Activated CD4-positive, alpha-beta T cell treated with anti-CD3 and anti-CD28 coated beads for 36 hours (primary cell): ENCODE measurements at regions not wholly inside any gene's neighbourhood (a gene's known extent, or its start where the extent isn't known, plus 50 kb on each side); places are given as distances from the start of the nearest gene placed in this dataset.
"Not testable (repeated sequence)": the region's sequence is repeated elsewhere in the genome, so short reads cannot be mapped to it uniquely, and the experiment has no call there.

Experiments
- ATAC-seq: fragments of 200-7000 bp; cut with Tn5 transposase; one replicate; pipeline ENCODE4 v1.10.0; 2021; ENCODE audit warnings: mild to moderate bottlenecking, moderate library complexity
- CTCF ChIA-PET: fragments of 350-600 bp; sonication (Branson Sonifier 250); formaldehyde crosslinking; loops from one replicate; lab custom pipeline; 2021; ENCODE audit warnings: antibody characterized with exemption; lab: Charles Lee
- POLR2A ChIA-PET: fragments of 350-600 bp; sonication (Branson Sonifier 250); formaldehyde crosslinking; loops from one replicate; lab custom pipeline; 2021; ENCODE audit warnings: antibody characterized with exemption, inconsistent platforms; lab: Charles Lee
- DNase-seq: peaks from one replicate; pipeline ENCODE4 v3.0.0-alpha.2; 2020
- H3K27ac Mint-ChIP-seq: one replicate; pipeline ENCODE4 v1.8.0; 2021; ENCODE audit warnings: mixed read lengths
- H3K27me3 Mint-ChIP-seq: one replicate; pipeline ENCODE4 v1.8.0; 2021; ENCODE audit warnings: mixed read lengths
- H3K36me3 Mint-ChIP-seq: one replicate; pipeline ENCODE4 v1.8.0; 2021; ENCODE audit warnings: low read depth, mixed read lengths
- H3K4me1 Mint-ChIP-seq: one replicate; pipeline ENCODE4 v1.8.0; 2021; ENCODE audit warnings: mixed read lengths
- H3K4me3 Mint-ChIP-seq: one replicate; pipeline ENCODE4 v1.8.0; 2021; ENCODE audit warnings: mild to moderate bottlenecking, moderate library complexity, mixed read lengths
- H3K9me3 Mint-ChIP-seq: one replicate; pipeline ENCODE4 v1.8.0; 2021; ENCODE audit warnings: low read depth, mixed read lengths
- intact Hi-C, 2 experiments: fragments of 100-400 bp; cut with DNase I in 1 of 2; cut with micrococcal nuclease in 1 of 2; formaldehyde crosslinking; loops; one replicate each; pipeline versions ENCODE4 v1.14.2 to v1.15.1; 2022 to 2024; cut with DNase I, micrococcal nuclease

DNA sequence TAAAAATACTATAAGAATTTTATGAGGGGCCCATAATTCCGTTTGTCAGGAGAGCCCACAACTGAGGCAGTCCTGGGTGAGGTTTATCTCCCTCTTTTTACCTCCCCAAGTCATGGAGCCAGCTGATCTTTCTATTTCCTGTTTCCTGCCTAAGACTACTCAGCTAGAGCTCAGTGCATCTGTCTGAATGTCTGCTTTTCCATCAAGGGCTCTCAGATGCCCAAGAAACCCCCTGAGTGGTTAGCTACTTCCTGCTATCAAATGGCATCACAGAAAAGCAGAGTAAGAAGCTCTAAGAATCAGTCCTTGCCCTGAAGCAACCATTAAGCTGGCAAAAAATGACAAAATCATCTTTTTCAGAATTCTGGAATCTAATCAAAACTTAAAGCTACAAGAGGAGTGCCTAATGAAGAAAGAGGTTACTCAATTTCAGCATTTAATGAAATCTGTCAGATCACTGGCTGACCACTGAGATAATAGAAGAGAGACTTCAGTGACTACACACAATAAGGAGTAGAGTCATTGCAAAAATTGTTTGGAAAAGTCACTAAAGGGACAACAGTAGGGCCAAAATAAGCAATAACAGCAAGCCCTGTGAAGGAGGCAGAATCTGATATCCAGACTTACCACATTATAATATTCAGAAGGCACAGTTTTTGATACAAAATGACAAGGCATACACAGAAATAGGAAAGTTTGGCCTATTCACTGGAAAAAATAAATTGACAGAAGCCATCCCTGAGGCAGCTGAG lies 150.1 kb downstream of the CYB561 start:
- Mint-ChIP-seq H3K27ac (no peak overlapping the region), H3K4me3 (no peak overlapping the region), H3K9me3 (peaks cover 21% of the 10 kb centered on the region), H3K4me1 (peaks cover 5% of the 10 kb centered on the region), H3K27me3 (no peaks in the 10 kb centered on the region), H3K36me3 (peaks cover 10% of the 10 kb centered on the region)
- no peak for ATAC-seq
- POLR2A ChIA-PET: no interaction called here
- intact Hi-C loops: no loop called here
- CTCF ChIA-PET: interaction anchor here (0.8 kb wide), 1 partner anchor 382 kb away, joined by 4 read pairs; no protein-coding TSS in a partner anchor
- no peak for DNase-seq

DNA sequence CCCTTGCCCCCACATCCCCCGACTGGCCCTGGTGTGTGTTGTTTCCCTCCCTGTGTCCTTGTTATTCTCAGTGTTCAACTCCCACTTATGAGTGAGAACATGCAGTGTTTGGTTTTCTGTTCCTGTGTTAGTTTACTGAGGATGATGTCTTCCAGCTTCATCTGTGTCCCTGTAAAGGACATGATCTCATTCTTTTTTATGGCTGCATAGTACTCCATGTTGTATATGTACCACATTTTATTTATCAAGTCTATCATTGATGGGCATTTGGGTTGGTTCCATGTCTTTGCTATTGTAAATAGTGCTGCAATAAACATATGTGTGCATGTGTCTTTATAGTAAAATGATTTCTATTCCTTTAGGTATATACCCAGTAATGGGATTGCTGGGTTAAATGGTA lies 147.2 kb downstream of the CYB561 start:
- H3K27me3 Mint-ChIP-seq, intact Hi-C loops, H3K4me1 Mint-ChIP-seq, CTCF ChIA-PET, H3K4me3 Mint-ChIP-seq, POLR2A ChIA-PET, ATAC-seq, H3K27ac Mint-ChIP-seq, DNase-seq: not testable (repeated sequence)
- peaks cover 10% of the 10 kb centered on the region for H3K36me3 Mint-ChIP-seq
- H3K9me3 Mint-ChIP-seq: peaks cover 26% of the 10 kb centered on the region

DNA sequence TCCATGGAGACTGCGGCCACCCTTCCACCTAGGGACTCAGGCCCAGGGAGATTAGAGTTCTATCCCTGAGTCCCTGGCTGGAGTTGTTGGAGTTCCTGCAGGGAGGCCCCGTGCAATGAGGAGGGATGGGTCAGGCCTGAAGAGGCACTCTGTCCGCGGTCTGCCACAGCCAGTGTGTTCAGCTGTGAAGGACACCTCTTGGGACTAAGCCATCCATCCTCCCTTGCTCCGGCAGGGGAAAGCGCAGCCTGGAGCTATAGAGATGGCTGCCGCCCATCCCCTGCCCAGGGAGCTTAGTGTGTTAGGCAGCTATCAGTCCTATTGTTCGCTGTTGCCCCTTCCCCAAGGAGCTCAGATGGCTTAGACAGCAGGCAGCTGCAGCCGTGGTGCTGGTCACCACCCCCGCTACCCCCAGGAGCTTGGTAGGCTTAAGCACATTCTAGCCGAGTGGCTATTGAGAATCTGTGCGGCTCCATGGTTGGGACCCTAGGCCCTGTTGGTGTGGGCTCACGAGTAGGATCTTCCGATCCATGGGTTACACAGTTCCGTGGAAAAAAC lies 141.3 kb downstream of the CYB561 start:
- ATAC-seq: no peak
- no peaks in the 10 kb centered on the region for H3K36me3 Mint-ChIP-seq
- no peaks in the 10 kb centered on the region for H3K27me3 Mint-ChIP-seq

DNA sequence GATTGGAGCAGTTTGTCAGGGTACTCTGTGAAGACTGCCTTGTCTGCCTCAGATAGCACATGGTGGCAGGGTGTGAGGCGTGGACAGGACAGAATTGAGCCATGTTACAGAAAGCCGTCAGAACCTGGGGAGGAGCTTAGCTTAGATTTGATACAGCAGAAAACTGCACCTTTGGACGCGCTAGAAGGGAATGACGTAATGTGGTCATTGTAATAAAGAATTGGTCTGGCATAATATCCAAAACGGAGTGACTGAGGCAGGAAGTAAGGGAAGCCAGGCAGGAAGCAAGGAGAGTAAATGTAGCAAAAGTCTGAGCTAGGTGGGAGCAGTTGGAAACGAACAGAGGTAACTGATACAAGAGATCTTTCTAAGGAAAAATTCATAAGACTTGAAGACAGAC lies 140.2 kb downstream of the CYB561 start:
- H3K27ac Mint-ChIP-seq: no peak overlapping the region
- H3K36me3 Mint-ChIP-seq: no peaks in the 10 kb centered on the region
- intact Hi-C loops: no loop called here
- H3K4me3 Mint-ChIP-seq: no peak overlapping the region
- H3K9me3 Mint-ChIP-seq: peaks cover 6% of the 10 kb centered on the region
- ChIA-PET POLR2A (no interaction called here), CTCF (no interaction called here)
- no peaks in the 10 kb centered on the region for H3K27me3 Mint-ChIP-seq
- no peaks in the 10 kb centered on the region for H3K4me1 Mint-ChIP-seq
- no peak for ATAC-seq
- DNase-seq: no peak

More for the DNA sequence above, 141.3 kb downstream of the CYB561 start:
- DNase-seq: no peak
- intact Hi-C loops: no loop called here
- ChIA-PET CTCF (no interaction called here), POLR2A (no interaction called here)
- Mint-ChIP-seq H3K4me3 (no peak overlapping the region), H3K9me3 (peaks cover 6% of the 10 kb centered on the region), H3K4me1 (no peaks in the 10 kb centered on the region), H3K27ac (no peak overlapping the region)

DNA sequence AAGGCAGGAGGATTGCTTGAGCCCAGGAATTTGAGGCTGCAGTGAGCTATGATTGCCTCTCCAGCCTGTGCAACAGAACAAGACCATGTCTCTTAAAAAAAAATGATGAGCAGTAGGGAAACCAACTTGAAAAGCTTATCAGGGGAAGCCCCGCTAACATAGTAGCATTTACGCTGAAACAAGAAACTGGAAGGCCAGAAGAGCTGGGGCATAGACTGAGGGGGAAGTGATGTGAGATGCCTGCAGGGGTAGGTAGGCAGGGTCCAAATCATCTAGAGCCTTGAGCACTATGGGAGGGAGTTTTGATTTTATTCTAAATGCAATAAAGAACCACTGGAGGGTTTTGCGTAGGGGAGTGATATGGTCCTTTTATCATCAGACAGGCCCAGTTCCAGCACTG lies 139.3 kb downstream of the CYB561 start:
- ATAC-seq (no peak), DNase-seq (no peak)
- H3K36me3 Mint-ChIP-seq: no peaks in the 10 kb centered on the region
- no peak overlapping the region for H3K4me3 Mint-ChIP-seq
- intact Hi-C loops: no loop called here
- peaks cover 3% of the 10 kb centered on the region for H3K9me3 Mint-ChIP-seq
- ChIA-PET POLR2A (no interaction called here), CTCF (interaction anchor here (0.7 kb wide), 1 partner anchor 96 kb away, joined by 3 read pairs; no protein-coding TSS in a partner anchor)
- no peaks in the 10 kb centered on the region for H3K4me1 Mint-ChIP-seq
- H3K27me3 Mint-ChIP-seq: no peaks in the 10 kb centered on the region
- no peak overlapping the region for H3K27ac Mint-ChIP-seq

DNA sequence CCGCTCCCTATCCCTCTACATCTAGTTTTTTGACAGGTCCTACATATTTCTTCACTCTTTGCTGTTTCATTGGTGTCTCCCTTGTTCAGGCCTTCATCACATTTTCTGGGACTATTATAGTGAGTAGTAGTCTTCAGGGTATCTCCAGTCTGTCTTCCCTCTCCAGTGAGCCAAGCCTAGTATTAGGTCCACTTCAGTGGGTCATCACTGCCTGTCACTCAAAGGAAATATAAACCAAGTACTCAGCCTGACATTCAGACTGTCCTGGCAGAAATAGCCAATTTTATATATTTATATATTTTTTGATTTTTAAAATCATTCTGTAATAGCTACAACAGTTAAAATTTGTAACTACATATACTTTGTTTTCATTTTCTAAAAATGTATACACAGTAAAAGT lies 137.8 kb downstream of the CYB561 start:
- H3K27me3 Mint-ChIP-seq: no peaks in the 10 kb centered on the region
- CTCF ChIA-PET: interaction anchor here (0.8 to 1.0 kb wide), 2 partner anchors 98 to 340 kb away, joined by 3 read pairs; no protein-coding TSS in a partner anchor
- ATAC-seq: no peak

DNA sequence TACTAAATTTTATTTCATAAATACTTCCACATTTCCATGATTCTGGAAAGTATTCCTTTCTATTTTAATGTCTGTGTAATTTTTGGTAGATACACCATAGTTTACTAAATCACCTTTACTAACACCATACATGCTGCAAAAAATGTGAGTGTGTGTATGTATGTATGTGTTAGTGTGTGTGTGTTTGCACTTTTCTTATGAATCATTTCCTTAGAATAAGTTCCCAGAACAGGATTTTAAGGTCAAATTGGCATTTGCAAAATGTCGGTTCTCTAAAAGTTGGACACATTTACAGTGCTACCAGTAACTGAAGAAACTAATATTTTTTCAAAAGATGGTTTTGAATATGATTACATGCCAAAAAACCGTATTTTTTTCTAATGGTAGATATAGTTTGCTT lies 137.1 kb downstream of the CYB561 start:
- no peak for DNase-seq
- Mint-ChIP-seq H3K36me3 (peaks cover under 1% of the 10 kb centered on the region), H3K9me3 (no peaks in the 10 kb centered on the region), H3K4me1 (no peaks in the 10 kb centered on the region), H3K4me3 (no peak overlapping the region), H3K27me3 (no peaks in the 10 kb centered on the region), H3K27ac (no peak overlapping the region)
- ChIA-PET POLR2A (no interaction called here), CTCF (interaction anchor here (0.8 kb wide), 1 partner anchor 339 kb away, joined by 3 read pairs; no protein-coding TSS in a partner anchor)
- ATAC-seq: no peak
- intact Hi-C loops: no loop called here

More for the DNA sequence above, 137.8 kb downstream of the CYB561 start:
- H3K9me3 Mint-ChIP-seq: no peaks in the 10 kb centered on the region
- POLR2A ChIA-PET: no interaction called here
- no peaks in the 10 kb centered on the region for H3K36me3 Mint-ChIP-seq
- intact Hi-C loops: no loop called here
- H3K4me1 Mint-ChIP-seq: no peaks in the 10 kb centered on the region
- H3K27ac Mint-ChIP-seq: no peak overlapping the region
- no peak overlapping the region for H3K4me3 Mint-ChIP-seq
- DNase-seq: no peak

DNA sequence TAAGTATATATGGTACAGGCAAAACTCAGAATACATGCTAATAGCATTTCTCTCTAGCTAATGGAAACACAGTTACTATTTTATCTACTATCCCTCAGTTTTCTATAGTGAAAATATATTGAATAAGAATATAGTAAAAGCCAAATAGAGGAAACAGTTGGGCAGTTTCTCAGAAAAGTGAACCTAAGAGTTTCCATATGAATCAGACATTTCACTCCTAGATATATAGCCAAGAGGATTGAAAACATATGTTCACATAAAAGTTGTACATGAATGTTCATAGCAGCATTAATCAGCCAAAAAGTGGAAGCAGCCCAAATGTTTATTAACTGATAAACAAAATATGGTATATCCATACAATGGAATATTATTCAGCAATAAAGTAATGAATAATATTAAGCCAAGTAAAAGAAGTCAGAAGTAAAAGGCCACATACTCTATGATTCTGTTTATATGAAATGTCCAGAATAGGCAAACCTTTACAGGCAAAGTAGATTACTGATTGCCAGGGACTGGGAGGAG lies 134.6 kb downstream of the CYB561 start:
- Mint-ChIP-seq H3K27me3 (no peaks in the 10 kb centered on the region), H3K4me1 (no peaks in the 10 kb centered on the region), H3K27ac (no peak overlapping the region), H3K4me3 (no peak overlapping the region), H3K36me3 (peaks cover 6% of the 10 kb centered on the region), H3K9me3 (no peaks in the 10 kb centered on the region)
- intact Hi-C loops: no loop called here
- POLR2A ChIA-PET: no interaction called here
- DNase-seq (no peak), ATAC-seq (no peak)
- CTCF ChIA-PET: no interaction called here

DNA sequence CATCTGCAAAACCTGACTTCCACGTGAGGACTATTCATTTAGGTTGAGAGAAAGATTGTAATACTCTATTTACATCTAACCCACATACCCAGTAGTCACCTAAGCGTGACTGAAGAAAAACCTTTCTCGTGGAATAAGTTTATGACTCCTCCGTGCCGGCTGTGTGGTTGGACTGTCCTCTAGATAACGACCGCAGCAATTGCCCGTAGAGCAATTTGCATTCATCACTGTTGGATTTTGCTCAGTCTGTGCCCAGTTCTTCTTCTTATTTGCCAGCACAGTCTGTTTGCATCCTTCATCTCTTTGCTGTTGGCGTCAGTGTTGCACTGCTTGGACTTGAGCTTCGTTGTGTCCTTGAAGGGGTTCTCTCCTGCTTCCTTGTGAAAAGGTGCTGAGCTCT lies 131.3 kb downstream of the CYB561 start:
- POLR2A ChIA-PET: no interaction called here
- Mint-ChIP-seq H3K27ac (no peak overlapping the region), H3K27me3 (no peaks in the 10 kb centered on the region), H3K4me1 (no peaks in the 10 kb centered on the region), H3K36me3 (peaks cover 9% of the 10 kb centered on the region), H3K4me3 (no peak overlapping the region), H3K9me3 (no peaks in the 10 kb centered on the region)
- ATAC-seq (no peak), DNase-seq (no peak)
- intact Hi-C loops: no loop called here
- CTCF ChIA-PET: no interaction called here

DNA sequence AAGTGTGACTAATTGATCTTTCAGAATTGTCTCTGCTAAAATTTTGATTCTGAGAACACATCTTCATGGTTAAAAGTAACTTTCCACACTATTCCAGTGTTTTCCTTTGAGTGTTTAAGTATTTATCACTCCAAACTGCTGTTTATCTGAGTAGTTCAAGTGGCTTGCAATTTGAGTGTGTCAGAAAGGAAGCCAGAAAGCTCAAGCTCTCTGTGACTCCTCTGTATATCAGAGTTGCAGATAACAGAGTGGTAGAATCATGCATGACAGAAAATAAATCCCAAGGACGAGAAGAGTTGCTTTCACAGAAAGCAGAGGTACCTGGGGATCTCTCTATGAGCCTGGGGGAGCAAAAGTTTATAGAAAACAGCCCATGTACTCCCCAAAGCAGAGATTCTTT lies 130.0 kb downstream of the CYB561 start:
- no peak overlapping the region for H3K27ac Mint-ChIP-seq
- H3K36me3 Mint-ChIP-seq: peaks cover 12% of the 10 kb centered on the region
- ChIA-PET POLR2A (no interaction called here), CTCF (interaction anchor here (0.6 to 1.0 kb wide), 3 partner anchors 19 to 185 kb away, joined by 3 read pairs; no protein-coding TSS in a partner anchor)
- no peak for ATAC-seq
- H3K9me3 Mint-ChIP-seq: no peaks in the 10 kb centered on the region
- H3K4me1 Mint-ChIP-seq: no peaks in the 10 kb centered on the region
- intact Hi-C loops: no loop called here
- H3K4me3 Mint-ChIP-seq: no peak overlapping the region
- no peaks in the 10 kb centered on the region for H3K27me3 Mint-ChIP-seq
- DNase-seq: no peak

DNA sequence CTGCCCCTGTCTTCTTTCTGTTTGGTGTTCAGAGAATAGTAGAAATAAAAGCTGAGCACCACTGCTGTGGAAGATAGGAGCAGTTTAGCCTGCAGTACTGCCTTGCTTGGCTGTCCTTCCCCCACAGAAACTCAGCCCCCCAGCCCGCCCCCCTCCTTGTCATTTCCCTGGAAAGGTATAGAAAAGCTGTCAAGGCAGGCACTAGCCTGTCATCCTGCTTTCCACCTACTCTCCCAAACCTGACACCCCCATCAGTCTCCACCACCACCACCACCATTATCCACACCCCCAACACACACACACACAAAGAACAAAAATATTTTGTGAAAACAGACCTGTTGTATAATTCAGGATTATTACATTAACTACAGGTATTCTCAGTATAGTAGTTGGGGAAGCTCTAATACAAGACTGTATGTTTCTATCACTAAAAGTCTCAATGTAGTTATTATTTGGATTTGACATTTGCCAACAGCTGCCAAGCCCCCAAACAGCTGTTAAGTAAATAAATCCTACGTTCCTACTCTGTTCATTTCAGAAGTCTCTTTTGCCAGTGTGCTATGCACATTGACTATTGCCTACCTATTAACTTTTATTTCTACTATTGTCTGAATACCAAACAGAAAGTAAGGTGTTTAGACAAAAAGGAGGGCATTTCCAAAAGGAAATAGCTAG lies 128.8 kb downstream of the CYB561 start:
- no peaks in the 10 kb centered on the region for H3K4me1 Mint-ChIP-seq
- CTCF ChIA-PET: interaction anchor here (1.0 kb wide), 1 partner anchor 89 kb away, joined by 3 read pairs; no protein-coding TSS in a partner anchor
- ATAC-seq: no peak
- H3K36me3 Mint-ChIP-seq: peaks cover 12% of the 10 kb centered on the region
- no peak for DNase-seq
- no peak overlapping the region for H3K27ac Mint-ChIP-seq
- H3K9me3 Mint-ChIP-seq: no peaks in the 10 kb centered on the region
- no peaks in the 10 kb centered on the region for H3K27me3 Mint-ChIP-seq
- H3K4me3 Mint-ChIP-seq: no peak overlapping the region
- intact Hi-C loops: no loop called here
- POLR2A ChIA-PET: no interaction called here
